Kasumi-1 (cell line): ENCODE measurements at regions not wholly inside any gene's neighbourhood (a gene's known extent, or its start where the extent isn't known, plus 50 kb on each side); places are given as distances from the start of the nearest gene placed in this dataset.
A peak's percentile ranks its signal among the peaks of the same experiment; 100 is the strongest.
"Not testable (repeated sequence)": the region's sequence is repeated elsewhere in the genome, so short reads cannot be mapped to it uniquely, and the experiment has no call there.

ENCODE experiments used
- DNase-seq, 2 experiments: peaks; one replicate each; lab custom pipeline; 2025; lab: John Stamatoyannopoulos, UW

- peak; percentile 86 to 88 for DNase-seq
Observed at GRCh38 chr5:50501491-50502228, 60.6 kb upstream of the EMB start.

GRCh38 chr5:50513028-50513457, 72.0 kb upstream of the EMB start:
- DNase-seq: peak in 1 of 2 experiments; percentile 6

DNA sequence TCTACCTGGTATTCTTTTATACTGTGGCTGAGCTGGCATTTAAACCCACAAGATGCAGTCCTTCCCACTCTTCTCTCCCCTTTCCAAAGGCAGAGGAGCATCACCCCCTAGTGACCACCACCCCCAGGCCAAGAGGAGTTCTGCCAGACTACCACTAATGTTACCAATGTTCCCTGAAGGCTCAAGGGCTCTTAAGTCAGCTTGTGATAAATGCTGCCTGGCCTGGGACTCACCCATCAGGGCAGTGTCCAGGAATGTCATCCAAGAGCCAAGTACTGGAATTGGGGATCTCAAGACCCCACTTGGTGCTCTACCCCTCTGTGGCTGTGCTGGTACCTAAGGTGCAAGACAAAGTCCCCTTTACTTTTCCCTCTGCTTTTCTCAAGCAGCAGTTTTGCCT, 80.0 kb upstream of the EMB start:
- not testable (repeated sequence) for DNase-seq

- DNase-seq: not testable (repeated sequence)
Observed at GRCh38 chr5:50527514-50528060, 86.5 kb upstream of the EMB start.

GRCh38 chr5:50535393-50535792, 94.3 kb upstream of the EMB start:
- DNase-seq: no peak

- not testable (repeated sequence) for DNase-seq
Observed at GRCh38 chr5:50537534-50537933, 96.4 kb upstream of the EMB start.

DNA sequence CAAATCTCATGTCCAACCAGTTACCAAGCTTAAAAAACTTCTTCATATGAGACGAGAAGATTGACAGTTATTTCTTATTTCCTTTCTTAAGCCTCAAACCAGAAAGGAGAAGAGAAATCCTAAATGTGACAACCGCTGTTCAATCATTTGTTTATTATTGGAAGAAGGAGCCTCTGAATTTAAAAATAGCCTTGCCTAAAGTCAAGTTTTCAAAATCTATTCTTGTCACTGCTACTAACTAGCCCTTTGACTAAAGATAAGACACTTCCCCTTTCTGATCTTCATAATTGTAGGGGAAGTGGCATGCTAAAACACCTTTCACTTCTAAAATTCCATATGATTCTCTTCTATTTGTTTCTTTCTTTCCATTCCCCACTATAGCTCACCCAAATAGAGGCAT, 106.2 kb upstream of the EMB start:
- DNase-seq: peak; percentile 80

GRCh38 chr5:50550267-50550666, 109.2 kb upstream of the EMB start:
- no peak for DNase-seq

- no peak for DNase-seq
Observed at GRCh38 chr5:50550993-50551392, 109.9 kb upstream of the EMB start.

DNA sequence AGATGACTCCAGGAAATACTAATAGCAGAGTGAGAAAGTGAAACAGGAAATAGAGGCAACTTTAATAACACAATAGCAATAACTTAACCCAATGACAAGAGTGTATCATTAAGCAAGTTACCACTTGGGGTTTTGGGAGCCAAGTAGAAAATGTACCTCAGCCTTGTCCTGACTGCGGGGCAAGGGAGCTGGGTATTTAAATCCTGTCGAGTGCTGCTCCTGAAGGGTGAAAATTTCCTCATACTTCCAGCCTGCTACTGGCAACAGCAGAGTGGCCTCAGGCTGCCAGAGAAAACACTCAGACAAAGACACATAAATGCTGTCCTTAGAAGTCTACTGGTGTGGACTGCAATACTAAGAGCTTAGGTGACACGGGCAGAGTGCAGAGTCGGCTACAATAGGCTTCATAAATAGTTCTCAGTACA, 112.5 kb upstream of the EMB start:
- no peak for DNase-seq

- DNase-seq: not testable (repeated sequence)
Observed at GRCh38 chr5:50558640-50559039, 107.8 kb upstream of the PARP8 start.

- DNase-seq: no peak
Observed at GRCh38 chr5:50559955-50560354, 106.5 kb upstream of the PARP8 start.

- no peak for DNase-seq
Observed at GRCh38 chr5:50562694-50563093, 103.7 kb upstream of the PARP8 start.

GRCh38 chr5:50564079-50564478, 102.4 kb upstream of the PARP8 start:
- DNase-seq: no peak

- no peak for DNase-seq
Observed at GRCh38 chr5:50564558-50564957, 101.9 kb upstream of the PARP8 start.

DNA sequence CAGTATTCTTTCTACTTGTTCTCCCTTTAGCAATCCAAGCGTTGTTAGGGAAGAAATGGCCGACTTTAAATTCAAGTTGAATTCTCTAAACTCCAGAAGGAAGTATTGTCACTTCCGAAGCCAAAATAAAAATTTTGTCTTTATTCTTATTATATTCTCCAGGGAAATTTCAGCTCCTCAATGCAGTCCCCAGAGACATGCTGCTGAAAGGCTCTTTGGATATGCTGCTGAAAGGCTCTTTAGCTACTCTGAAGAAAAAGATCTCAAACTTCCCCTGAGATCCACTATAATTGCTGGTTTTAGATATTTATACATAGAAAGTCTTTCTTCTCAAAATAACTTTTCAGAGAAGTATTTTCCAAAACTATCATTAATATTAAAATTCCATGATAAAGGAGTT, 92.3 kb upstream of the PARP8 start:
- no peak for DNase-seq

- no peak for DNase-seq
Observed at GRCh38 chr5:50575740-50576139, 90.7 kb upstream of the PARP8 start.

DNA sequence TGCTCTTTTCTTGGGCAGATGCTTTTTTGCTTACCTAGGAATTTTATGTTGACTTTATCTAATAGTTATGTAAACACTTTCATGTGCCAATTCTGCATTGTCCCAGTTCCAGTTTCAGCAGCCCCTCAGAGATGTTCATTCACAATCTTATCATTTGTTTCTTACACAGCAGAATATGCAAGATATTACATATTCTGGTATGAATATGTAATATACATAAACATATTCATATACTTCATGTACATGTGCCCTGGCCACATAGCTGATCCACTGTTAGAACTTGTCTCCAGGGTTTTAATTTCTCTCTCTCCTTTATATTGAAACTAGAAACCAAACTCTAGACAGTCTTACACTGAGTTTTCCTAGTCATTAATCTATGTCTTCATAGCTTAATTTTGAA, 90.2 kb upstream of the PARP8 start:
- DNase-seq: no peak

DNA sequence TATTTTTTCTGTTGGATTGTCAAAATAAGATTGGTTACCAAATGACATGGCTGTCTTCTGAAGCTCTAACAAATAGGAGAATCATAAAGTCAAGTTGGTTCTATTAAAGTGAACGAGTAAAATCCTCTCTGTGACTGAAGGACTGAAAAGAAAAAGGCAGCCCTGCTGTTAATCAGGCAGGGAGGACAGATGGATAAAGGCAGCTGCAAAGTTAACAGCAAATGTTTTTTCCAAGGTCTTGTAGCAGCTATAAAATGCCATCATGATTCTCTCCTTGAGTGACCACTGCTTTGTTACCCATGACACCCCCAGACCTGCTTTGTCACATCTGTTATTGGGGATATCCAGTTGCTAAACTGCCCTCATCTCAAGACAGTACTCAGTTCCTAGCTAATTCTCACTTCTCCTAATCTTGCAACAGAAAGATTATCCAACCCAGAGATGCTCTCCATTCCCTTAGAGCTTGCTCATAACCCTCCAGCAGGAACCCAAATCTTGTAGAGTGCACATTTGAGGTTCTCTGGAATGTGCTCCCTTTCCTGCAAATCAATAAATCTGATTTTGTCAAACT, 89.7 kb upstream of the PARP8 start:
- no peak for DNase-seq

GRCh38 chr5:50580506-50580905, 85.9 kb upstream of the PARP8 start:
- DNase-seq: no peak

- not testable (repeated sequence) for DNase-seq
Observed at GRCh38 chr5:50581845-50582244, 84.6 kb upstream of the PARP8 start.

GRCh38 chr5:50582699-50583098, 83.7 kb upstream of the PARP8 start:
- no peak for DNase-seq

DNA sequence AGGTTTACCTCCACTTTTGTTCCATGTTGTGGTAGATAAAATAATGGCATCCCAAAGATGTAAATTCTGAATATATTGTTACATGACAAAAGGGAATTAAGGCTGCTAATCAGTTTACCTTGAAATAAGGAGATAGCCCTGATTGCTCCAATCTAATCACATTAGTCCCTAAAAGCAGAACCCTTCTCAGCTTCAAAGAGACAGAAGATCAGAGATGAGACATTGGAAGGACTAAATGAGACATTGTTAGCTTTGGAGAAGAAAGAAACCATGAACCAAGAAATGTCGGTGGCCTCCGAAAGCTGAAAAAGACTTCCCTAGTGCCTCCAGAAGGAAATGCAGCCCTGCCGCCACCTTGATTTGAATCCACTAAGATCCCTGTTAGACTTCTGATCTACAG, 82.8 kb upstream of the PARP8 start:
- DNase-seq: no peak

GRCh38 chr5:50588471-50588870, 78.0 kb upstream of the PARP8 start:
- DNase-seq: not testable (repeated sequence)
